ENCODE measurements at regions not wholly inside any gene's neighbourhood (a gene's known extent, or its start where the extent isn't known, plus 50 kb on each side); places are given as distances from the start of the nearest gene placed in this dataset.
"Not testable (repeated sequence)": the region's sequence is repeated elsewhere in the genome, so short reads cannot be mapped to it uniquely, and the experiment has no call there.

DNA sequence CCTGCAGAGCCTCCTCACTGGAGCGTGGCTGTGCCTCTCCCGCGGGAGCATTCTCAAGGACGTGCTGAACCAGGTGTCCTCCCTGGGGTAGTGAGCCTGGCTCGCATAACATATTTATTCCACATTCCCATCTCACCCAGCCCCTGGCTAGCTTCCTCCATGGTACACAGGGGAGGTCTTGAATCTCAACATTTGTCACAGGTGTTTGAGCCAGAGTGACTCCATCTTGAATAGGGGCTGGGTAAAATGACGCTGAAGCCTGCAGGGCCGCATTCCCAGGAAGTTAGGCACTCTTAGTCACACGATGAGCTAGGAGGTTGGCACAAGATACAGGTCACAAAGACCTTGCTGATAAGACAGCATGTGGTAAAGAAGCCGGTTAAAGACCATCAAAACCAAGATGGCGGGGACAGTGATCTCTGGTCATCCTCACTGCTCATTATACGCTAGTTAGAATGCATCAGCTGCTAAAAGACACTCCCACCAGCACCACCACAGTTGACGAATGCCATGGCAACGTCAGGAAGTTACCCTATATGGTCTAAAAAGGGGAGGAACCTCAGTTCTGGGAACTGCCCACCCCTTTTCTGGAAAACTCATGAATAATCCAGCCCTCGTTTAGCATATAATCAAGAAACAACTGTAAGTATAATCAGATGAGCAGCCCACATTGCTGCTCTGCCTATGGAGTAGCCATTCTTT, 273.8 kb upstream of the IRX4 start:
- Histone ChIP-seq H3K4me3 (ENCODE audit: low read depth, low read length) (no peak overlapping the region), H3K27me3 (ENCODE audit: control insufficient read depth, insufficient read depth, low read length) (no peaks in the 10 kb centered on the region), H3K36me3 (ENCODE audit: control insufficient read depth, insufficient read depth, low read length) (no peaks in the 10 kb centered on the region)
- DNase-seq (ENCODE audit: low read depth) (no peak), FAIRE-seq (no peak)
- TF ChIP-seq, protein P1, sequence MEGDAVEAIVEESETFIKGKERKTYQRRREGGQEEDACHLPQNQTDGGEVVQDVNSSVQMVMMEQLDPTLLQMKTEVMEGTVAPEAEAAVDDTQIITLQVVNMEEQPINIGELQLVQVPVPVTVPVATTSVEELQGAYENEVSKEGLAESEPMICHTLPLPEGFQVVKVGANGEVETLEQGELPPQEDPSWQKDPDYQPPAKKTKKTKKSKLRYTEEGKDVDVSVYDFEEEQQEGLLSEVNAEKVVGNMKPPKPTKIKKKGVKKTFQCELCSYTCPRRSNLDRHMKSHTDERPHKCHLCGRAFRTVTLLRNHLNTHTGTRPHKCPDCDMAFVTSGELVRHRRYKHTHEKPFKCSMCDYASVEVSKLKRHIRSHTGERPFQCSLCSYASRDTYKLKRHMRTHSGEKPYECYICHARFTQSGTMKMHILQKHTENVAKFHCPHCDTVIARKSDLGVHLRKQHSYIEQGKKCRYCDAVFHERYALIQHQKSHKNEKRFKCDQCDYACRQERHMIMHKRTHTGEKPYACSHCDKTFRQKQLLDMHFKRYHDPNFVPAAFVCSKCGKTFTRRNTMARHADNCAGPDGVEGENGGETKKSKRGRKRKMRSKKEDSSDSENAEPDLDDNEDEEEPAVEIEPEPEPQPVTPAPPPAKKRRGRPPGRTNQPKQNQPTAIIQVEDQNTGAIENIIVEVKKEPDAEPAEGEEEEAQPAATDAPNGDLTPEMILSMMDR (IDR thresholded peaks at IDR 0.05; ENCODE audit: insufficient read depth, low read length, severe bottlenecking): no peak

DNA sequence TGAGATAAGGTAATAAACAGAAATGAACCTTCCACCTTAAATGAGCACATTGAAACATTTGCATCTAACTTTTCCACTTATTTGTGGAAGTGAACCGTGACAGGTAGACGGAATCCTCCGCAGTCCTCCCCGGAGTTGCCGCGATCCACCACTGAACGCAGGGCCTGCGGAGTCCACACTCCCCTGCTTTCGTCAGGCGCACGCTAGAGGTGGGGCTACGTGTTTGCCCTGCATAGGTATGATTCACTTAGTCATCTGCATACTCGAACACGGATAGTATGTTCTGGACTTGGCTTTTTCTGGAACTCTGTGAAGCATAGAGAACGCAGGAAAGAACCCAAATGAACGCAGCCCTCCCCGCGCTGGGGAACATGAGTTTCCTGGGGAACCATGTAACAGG, 272.8 kb upstream of the IRX4 start:
- Histone ChIP-seq H3K4me3 (ENCODE audit: low read depth, low read length) (no peak overlapping the region), H3K36me3 (ENCODE audit: control insufficient read depth, insufficient read depth, low read length) (no peaks in the 10 kb centered on the region), H3K27me3 (ENCODE audit: control insufficient read depth, insufficient read depth, low read length) (no peaks in the 10 kb centered on the region)
- no peak for DNase-seq (ENCODE audit: low read depth)
- FAIRE-seq: no peak
- TF ChIP-seq, protein P1 (IDR thresholded peaks at IDR 0.05; ENCODE audit: insufficient read depth, low read length, severe bottlenecking): no peak

DNA sequence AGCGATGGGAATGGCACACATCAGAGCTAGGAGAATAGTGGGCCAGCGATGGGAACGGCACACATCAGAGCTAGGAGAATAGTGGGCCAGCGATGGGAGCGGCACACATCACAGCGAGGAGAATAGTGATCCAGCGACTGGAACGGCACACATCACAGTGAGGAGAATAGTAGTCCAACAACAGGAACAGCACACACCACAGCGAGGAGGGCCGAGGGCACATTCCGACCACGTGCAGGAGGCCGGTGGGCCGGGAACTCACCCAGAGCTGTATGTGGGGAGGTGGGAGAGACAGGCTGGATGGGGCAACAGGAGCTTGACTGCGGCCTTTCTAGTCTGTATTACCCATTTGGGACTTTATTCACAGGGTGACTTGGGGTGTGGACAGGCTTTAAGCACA, 271.1 kb upstream of the IRX4 start:
- DNase-seq (ENCODE audit: low read depth): no peak
- no peaks in the 10 kb centered on the region for H3K27me3 ChIP-seq (ENCODE audit: control insufficient read depth, insufficient read depth, low read length)
- FAIRE-seq: no peak
- no peak overlapping the region for H3K4me3 ChIP-seq (ENCODE audit: low read depth, low read length)
- no peaks in the 10 kb centered on the region for H3K36me3 ChIP-seq (ENCODE audit: control insufficient read depth, insufficient read depth, low read length)
- TF ChIP-seq, protein P1 (IDR thresholded peaks at IDR 0.05; ENCODE audit: insufficient read depth, low read length, severe bottlenecking): no peak

DNA sequence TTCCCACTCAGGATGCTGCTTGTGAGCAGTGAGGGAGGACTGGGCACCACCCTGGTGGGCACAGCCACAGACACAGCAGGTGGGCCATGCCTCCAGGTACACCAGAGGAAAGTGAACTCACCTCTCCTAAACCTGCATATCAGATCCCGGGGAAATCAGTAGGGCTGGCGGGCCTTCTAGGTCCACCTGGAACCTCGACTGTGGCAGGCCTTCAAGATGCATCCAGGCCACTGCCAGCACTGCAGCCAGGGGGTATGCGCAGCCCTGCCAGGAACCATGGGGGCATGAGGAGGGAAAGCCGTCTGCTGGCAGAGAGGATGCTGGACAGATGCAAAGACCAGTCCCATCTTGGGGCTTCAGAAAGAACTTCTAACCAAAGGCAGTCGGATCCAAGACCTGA, 270.6 kb upstream of the IRX4 start:
- TF ChIP-seq, protein P1 (IDR thresholded peaks at IDR 0.05; ENCODE audit: insufficient read depth, low read length, severe bottlenecking): no peak

DNA sequence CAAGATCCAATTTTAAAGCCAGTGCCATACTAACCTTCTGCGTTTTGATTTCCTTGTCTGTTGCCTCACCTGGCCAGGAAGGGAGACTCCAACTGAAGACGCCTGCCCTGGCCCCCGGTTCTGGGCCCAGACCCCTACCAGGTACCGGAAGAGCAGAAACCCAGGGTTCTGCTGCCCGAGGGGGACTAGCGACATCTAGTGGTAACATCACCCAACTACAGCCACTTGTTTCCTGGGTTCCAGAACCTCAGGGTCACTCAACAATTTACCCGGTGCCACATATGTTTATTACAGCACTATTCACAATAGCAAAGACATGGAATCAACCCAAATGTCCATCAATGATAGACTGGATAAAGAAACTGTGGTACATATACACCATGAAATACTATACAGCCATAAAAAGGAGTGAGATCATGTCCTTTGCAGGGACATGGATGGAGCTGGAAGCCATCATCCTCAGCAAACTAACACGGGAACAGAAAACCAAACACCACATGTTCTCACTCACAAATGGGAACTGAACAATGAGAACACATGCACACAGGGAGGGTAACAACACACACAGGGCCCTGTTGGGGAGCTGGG, 268.7 kb upstream of the IRX4 start:
- H3K4me3 ChIP-seq (ENCODE audit: low read depth, low read length); DNase-seq (ENCODE audit: low read depth); H3K36me3 ChIP-seq (ENCODE audit: control insufficient read depth, insufficient read depth, low read length); FAIRE-seq; H3K27me3 ChIP-seq (ENCODE audit: control insufficient read depth, insufficient read depth, low read length): not testable (repeated sequence)
- TF ChIP-seq, protein P1 (IDR thresholded peaks at IDR 0.05; ENCODE audit: insufficient read depth, low read length, severe bottlenecking): peak; percentile 11

More for the DNA sequence above, 270.6 kb upstream of the IRX4 start:
- H3K27me3 ChIP-seq (ENCODE audit: control insufficient read depth, insufficient read depth, low read length): no peaks in the 10 kb centered on the region
- DNase-seq (ENCODE audit: low read depth) (no peak), FAIRE-seq (no peak)
- H3K4me3 ChIP-seq (ENCODE audit: low read depth, low read length): no peak overlapping the region
- H3K36me3 ChIP-seq (ENCODE audit: control insufficient read depth, insufficient read depth, low read length): no peaks in the 10 kb centered on the region

DNA sequence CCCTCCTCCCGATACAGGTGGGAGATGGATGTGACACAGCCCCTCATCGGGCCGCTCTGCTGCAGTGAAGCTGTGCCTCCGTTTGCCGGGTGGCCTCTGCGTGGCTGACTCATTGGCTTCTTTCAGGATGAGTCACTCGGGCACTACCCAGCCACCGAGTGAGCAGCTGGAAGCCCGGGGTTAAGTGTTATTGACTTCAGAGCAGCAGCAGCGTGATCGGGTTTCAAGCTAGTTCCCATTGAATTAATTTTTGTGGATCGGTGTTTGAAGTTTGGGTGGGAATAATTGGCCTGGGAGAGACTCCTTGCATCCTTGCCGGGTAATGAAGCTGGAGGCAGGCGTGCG, 266.4 kb upstream of the IRX4 start:
- Histone ChIP-seq H3K4me3 (ENCODE audit: low read depth, low read length) (no peak overlapping the region), H3K27me3 (ENCODE audit: control insufficient read depth, insufficient read depth, low read length) (no peaks in the 10 kb centered on the region), H3K36me3 (ENCODE audit: control insufficient read depth, insufficient read depth, low read length) (no peaks in the 10 kb centered on the region)
- FAIRE-seq: no peak
- TF ChIP-seq, protein P1 (IDR thresholded peaks at IDR 0.05; ENCODE audit: insufficient read depth, low read length, severe bottlenecking): no peak
- no peak for DNase-seq (ENCODE audit: low read depth)
